Astrocyte of the hippocampus (primary cell): ENCODE measurements at regions not wholly inside any gene's neighbourhood (a gene's known extent, or its start where the extent isn't known, plus 50 kb on each side); places are given as distances from the start of the nearest gene placed in this dataset.
A peak's percentile ranks its signal among the peaks of the same experiment; 100 is the strongest.
"Not testable (repeated sequence)": the region's sequence is repeated elsewhere in the genome, so short reads cannot be mapped to it uniquely, and the experiment has no call there.

Experiments used
- DNase-seq: peaks from one replicate; pipeline ENCODE4 v3.0.0; 2011; ENCODE audit warnings: low read depth, low spot score

- no peak for DNase-seq
These were observed 213.8 kb downstream of the DSC3 start for GRCh38 chr18:30828700-30829099.

- no peak for DNase-seq
These were observed 222.9 kb downstream of the DSC3 start for GRCh38 chr18:30819619-30820018.

- DNase-seq, result no peak
These were observed 228.1 kb downstream of the DSC3 start for GRCh38 chr18:30814446-30814845.

- no peak for DNase-seq
These were observed 231.0 kb downstream of the DSC3 start for GRCh38 chr18:30811580-30811979.

- no peak for DNase-seq
These were observed 232.0 kb downstream of the DSC3 start for GRCh38 chr18:30810580-30810979.

- DNase-seq, result no peak
These were observed 235.7 kb downstream of the DSC3 start for GRCh38 chr18:30806823-30807222.

GRCh38 chr18:30800800-30801199, 241.7 kb downstream of the DSC3 start:
- no peak for DNase-seq

- DNase-seq, result no peak
These were observed 250.5 kb downstream of the DSC3 start for GRCh38 chr18:30792051-30792450.

GRCh38 chr18:30788411-30788991, 254.0 kb downstream of the DSC3 start:
- DNase-seq, result not testable (repeated sequence)

- DNase-seq, result no peak
These were observed 255.1 kb downstream of the DSC3 start for GRCh38 chr18:30787410-30787809.

GRCh38 chr18:30781601-30782000, 260.9 kb downstream of the DSC3 start:
- DNase-seq, result no peak

- no peak for DNase-seq
These were observed 266.9 kb downstream of the DSC3 start for GRCh38 chr18:30775629-30776028.

GRCh38 chr18:30772170-30772569, 270.4 kb downstream of the DSC3 start:
- not testable (repeated sequence) for DNase-seq

GRCh38 chr18:30766053-30766452, 276.5 kb downstream of the DSC3 start:
- DNase-seq, result peak; percentile 20

GRCh38 chr18:30765247-30765646, 277.3 kb downstream of the DSC3 start:
- no peak for DNase-seq

GRCh38 chr18:30763902-30764350, 278.6 kb downstream of the DSC3 start:
- DNase-seq, result peak; percentile 31

- peak; percentile 7 for DNase-seq
These were observed 287.7 kb downstream of the DSC3 start for GRCh38 chr18:30754846-30755245.

GRCh38 chr18:30748541-30748940, 294.0 kb downstream of the DSC3 start:
- no peak for DNase-seq

GRCh38 chr18:30746224-30746623, 296.3 kb downstream of the DSC3 start:
- no peak for DNase-seq

GRCh38 chr18:30743033-30743432, 299.5 kb downstream of the DSC3 start:
- DNase-seq, result no peak

GRCh38 chr18:30730915-30731314, 311.6 kb downstream of the DSC3 start:
- DNase-seq, result no peak

GRCh38 chr18:30727849-30728248, 314.7 kb downstream of the DSC3 start:
- DNase-seq, result no peak

- no peak for DNase-seq
These were observed 329.2 kb downstream of the DSC3 start for GRCh38 chr18:30713299-30713698.

GRCh38 chr18:30712383-30712782, 330.2 kb downstream of the DSC3 start:
- no peak for DNase-seq
